ENCODE measurements at regions not wholly inside any gene's neighbourhood (a gene's known extent, or its start where the extent isn't known, plus 50 kb on each side); places are given as distances from the start of the nearest gene placed in this dataset.

- DNase-seq (ENCODE audit: low spot score), result no peak
- no peak overlapping the region for H3K27ac ChIP-seq
- no peak overlapping the region for H3K4me3 ChIP-seq
- no peak for TF ChIP-seq CTCF (IDR thresholded peaks at IDR 0.05)
Measured at GRCh38 chr7:79683185-79683890, 229.9 kb upstream of the MAGI2 start.

GRCh38 chr7:79681454-79681853 is 228.0 kb upstream of the MAGI2 start:
- no peak for DNase-seq (ENCODE audit: low spot score)
- H3K4me3 ChIP-seq, result no peak overlapping the region
- no peak overlapping the region for H3K27ac ChIP-seq
- TF ChIP-seq CTCF (IDR thresholded peaks at IDR 0.05), result no peak

- Histone ChIP-seq H3K4me3 (no peak overlapping the region), H3K27ac (no peak overlapping the region)
- DNase-seq (ENCODE audit: low spot score), result no peak
- no peak for TF ChIP-seq CTCF (IDR thresholded peaks at IDR 0.05)
Measured at GRCh38 chr7:79673969-79674368, 220.5 kb upstream of the MAGI2 start.

GRCh38 chr7:79673421-79673820 is 220.0 kb upstream of the MAGI2 start:
- DNase-seq (ENCODE audit: low spot score), result no peak
- no peak overlapping the region for H3K4me3 ChIP-seq
- TF ChIP-seq CTCF (IDR thresholded peaks at IDR 0.05), result no peak
- no peak overlapping the region for H3K27ac ChIP-seq

GRCh38 chr7:79668292-79668691 is 214.8 kb upstream of the MAGI2 start:
- no peak for TF ChIP-seq CTCF (IDR thresholded peaks at IDR 0.05)
- Histone ChIP-seq H3K4me3 (no peak overlapping the region), H3K27ac (no peak overlapping the region)
- no peak for DNase-seq (ENCODE audit: low spot score)

- DNase-seq (ENCODE audit: low spot score), result no peak
- H3K27ac ChIP-seq, result no peak overlapping the region
- TF ChIP-seq CTCF (IDR thresholded peaks at IDR 0.05), result no peak
- no peak overlapping the region for H3K4me3 ChIP-seq
Measured at GRCh38 chr7:79666472-79666871, 213.0 kb upstream of the MAGI2 start.

- Histone ChIP-seq H3K4me3 (no peak overlapping the region), H3K27ac (no peak overlapping the region)
- no peak for TF ChIP-seq CTCF (IDR thresholded peaks at IDR 0.05)
- DNase-seq (ENCODE audit: low spot score), result no peak
Measured at GRCh38 chr7:79664884-79665676, 211.6 kb upstream of the MAGI2 start.

Data from coronary artery (tissue), 2 donors.